ENCODE measurements at regions not wholly inside any gene's neighbourhood (a gene's known extent, or its start where the extent isn't known, plus 50 kb on each side); places are given as distances from the start of the nearest gene placed in this dataset.

DNA sequence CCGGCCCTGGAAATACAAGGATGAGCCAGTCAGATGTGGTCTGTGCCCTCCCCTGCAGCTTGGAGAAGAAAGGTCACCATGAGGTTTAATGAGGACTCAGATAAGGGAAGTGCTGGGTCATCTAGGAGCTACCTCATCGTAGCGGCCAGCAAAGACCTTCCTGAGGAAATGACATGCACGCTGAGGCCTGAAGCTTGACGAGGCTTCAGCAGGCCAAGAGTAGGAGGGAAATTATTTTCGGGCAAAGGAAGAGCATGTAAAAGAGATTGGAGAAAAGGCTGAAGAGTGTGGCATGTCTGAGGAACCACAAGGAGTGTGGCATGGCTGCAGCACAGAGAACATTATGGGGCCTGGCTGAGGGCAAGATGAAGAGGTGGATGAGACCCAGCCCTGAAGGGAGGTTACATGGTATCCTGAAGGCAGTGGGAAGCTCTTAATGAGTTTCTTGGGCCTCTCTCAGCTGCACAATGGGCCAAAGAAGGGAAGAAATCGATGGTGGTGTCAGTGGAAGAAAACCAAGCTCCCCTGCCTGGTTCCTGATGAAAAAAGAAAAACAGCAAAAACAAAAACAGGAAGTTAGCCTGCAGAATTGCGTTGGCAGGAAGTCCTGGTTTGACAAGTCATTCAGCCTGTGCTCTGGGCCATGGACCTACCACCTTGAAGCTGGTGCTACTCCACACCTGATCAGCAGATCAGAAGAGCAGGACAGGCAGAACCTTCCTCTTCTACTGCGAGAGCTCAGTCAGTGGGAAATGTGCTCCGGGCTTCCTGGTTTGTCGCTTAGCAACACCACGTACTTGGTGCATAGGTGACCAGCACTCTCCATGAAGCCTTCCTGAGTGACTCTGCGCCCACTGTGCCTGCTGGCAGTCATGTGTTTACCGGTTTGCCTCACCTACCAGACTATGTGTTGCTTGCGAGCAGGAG lies 134.5 kb upstream of the KLF3 start (continued):
- TF ChIP-seq NR2C2 (CRISPR knock-in tag; IDR thresholded peaks at IDR 0.05) (peak; percentile 78), NR2C2 (tag; IDR thresholded peaks at IDR 0.05) (peak; percentile 96), THRAP3 (IDR thresholded peaks at IDR 0.05; ENCODE audit: borderline replicate concordance) (no peak; the same call in 1 of the 2 replicates), SP2 (IDR thresholded peaks at IDR 0.05; ENCODE audit: extremely low read depth, low read depth, low read length, poor library complexity, severe bottlenecking) (no peak), KHSRP (IDR thresholded peaks at IDR 0.05) (no peak), ZNF121 (CRISPR knock-in tag; conservative IDR thresholded peaks at IDR 0.05) (0 out of 2 replicates have a peak, but pooled peaks have one; percentile 3), NONO (IDR thresholded peaks at IDR 0.05; ENCODE audit: low read depth in 2 of 2, low read length in 1 of 2) (no peak), PTRF (tag; IDR thresholded peaks at IDR 0.05) (peak; percentile 57; the same call in 1 of the 2 replicates), FOXM1 (IDR thresholded peaks at IDR 0.05; ENCODE audit: low read depth) (peak; percentile 45; the same call in 1 of the 2 replicates), FOXM1 (CRISPR knock-in tag; IDR thresholded peaks at IDR 0.05; ENCODE audit: low read depth) (no peak), XRCC5 (IDR thresholded peaks at IDR 0.05; ENCODE audit: low read depth, low read length) (peak; percentile 55; the same call in 1 of the 2 replicates)
- TF ChIP-seq, protein P1, sequence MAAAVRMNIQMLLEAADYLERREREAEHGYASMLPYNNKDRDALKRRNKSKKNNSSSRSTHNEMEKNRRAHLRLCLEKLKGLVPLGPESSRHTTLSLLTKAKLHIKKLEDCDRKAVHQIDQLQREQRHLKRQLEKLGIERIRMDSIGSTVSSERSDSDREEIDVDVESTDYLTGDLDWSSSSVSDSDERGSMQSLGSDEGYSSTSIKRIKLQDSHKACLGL (CRISPR knock-in tag; IDR thresholded peaks at IDR 0.05; ENCODE audit: borderline replicate concordance, poor library complexity, severe bottlenecking), result no peak
- TF ChIP-seq, protein P2, sequence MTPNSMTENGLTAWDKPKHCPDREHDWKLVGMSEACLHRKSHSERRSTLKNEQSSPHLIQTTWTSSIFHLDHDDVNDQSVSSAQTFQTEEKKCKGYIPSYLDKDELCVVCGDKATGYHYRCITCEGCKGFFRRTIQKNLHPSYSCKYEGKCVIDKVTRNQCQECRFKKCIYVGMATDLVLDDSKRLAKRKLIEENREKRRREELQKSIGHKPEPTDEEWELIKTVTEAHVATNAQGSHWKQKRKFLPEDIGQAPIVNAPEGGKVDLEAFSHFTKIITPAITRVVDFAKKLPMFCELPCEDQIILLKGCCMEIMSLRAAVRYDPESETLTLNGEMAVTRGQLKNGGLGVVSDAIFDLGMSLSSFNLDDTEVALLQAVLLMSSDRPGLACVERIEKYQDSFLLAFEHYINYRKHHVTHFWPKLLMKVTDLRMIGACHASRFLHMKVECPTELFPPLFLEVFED (CRISPR knock-in tag; conservative IDR thresholded peaks at IDR 0.05), result peak; percentile 87
- TF ChIP-seq, protein P3, sequence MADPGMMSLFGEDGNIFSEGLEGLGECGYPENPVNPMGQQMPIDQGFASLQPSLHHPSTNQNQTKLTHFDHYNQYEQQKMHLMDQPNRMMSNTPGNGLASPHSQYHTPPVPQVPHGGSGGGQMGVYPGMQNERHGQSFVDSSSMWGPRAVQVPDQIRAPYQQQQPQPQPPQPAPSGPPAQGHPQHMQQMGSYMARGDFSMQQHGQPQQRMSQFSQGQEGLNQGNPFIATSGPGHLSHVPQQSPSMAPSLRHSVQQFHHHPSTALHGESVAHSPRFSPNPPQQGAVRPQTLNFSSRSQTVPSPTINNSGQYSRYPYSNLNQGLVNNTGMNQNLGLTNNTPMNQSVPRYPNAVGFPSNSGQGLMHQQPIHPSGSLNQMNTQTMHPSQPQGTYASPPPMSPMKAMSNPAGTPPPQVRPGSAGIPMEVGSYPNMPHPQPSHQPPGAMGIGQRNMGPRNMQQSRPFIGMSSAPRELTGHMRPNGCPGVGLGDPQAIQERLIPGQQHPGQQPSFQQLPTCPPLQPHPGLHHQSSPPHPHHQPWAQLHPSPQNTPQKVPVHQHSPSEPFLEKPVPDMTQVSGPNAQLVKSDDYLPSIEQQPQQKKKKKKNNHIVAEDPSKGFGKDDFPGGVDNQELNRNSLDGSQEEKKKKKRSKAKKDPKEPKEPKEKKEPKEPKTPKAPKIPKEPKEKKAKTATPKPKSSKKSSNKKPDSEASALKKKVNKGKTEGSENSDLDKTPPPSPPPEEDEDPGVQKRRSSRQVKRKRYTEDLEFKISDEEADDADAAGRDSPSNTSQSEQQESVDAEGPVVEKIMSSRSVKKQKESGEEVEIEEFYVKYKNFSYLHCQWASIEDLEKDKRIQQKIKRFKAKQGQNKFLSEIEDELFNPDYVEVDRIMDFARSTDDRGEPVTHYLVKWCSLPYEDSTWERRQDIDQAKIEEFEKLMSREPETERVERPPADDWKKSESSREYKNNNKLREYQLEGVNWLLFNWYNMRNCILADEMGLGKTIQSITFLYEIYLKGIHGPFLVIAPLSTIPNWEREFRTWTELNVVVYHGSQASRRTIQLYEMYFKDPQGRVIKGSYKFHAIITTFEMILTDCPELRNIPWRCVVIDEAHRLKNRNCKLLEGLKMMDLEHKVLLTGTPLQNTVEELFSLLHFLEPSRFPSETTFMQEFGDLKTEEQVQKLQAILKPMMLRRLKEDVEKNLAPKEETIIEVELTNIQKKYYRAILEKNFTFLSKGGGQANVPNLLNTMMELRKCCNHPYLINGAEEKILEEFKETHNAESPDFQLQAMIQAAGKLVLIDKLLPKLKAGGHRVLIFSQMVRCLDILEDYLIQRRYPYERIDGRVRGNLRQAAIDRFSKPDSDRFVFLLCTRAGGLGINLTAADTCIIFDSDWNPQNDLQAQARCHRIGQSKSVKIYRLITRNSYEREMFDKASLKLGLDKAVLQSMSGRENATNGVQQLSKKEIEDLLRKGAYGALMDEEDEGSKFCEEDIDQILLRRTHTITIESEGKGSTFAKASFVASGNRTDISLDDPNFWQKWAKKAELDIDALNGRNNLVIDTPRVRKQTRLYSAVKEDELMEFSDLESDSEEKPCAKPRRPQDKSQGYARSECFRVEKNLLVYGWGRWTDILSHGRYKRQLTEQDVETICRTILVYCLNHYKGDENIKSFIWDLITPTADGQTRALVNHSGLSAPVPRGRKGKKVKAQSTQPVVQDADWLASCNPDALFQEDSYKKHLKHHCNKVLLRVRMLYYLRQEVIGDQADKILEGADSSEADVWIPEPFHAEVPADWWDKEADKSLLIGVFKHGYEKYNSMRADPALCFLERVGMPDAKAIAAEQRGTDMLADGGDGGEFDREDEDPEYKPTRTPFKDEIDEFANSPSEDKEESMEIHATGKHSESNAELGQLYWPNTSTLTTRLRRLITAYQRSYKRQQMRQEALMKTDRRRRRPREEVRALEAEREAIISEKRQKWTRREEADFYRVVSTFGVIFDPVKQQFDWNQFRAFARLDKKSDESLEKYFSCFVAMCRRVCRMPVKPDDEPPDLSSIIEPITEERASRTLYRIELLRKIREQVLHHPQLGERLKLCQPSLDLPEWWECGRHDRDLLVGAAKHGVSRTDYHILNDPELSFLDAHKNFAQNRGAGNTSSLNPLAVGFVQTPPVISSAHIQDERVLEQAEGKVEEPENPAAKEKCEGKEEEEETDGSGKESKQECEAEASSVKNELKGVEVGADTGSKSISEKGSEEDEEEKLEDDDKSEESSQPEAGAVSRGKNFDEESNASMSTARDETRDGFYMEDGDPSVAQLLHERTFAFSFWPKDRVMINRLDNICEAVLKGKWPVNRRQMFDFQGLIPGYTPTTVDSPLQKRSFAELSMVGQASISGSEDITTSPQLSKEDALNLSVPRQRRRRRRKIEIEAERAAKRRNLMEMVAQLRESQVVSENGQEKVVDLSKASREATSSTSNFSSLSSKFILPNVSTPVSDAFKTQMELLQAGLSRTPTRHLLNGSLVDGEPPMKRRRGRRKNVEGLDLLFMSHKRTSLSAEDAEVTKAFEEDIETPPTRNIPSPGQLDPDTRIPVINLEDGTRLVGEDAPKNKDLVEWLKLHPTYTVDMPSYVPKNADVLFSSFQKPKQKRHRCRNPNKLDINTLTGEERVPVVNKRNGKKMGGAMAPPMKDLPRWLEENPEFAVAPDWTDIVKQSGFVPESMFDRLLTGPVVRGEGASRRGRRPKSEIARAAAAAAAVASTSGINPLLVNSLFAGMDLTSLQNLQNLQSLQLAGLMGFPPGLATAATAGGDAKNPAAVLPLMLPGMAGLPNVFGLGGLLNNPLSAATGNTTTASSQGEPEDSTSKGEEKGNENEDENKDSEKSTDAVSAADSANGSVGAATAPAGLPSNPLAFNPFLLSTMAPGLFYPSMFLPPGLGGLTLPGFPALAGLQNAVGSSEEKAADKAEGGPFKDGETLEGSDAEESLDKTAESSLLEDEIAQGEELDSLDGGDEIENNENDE (IDR thresholded peaks at IDR 0.05; ENCODE audit: low read depth, low read length), result no peak

All from K562 (cell line).